GM21515 (cell line): ENCODE measurements at regions not wholly inside any gene's neighbourhood (a gene's known extent, or its start where the extent isn't known, plus 50 kb on each side); places are given as distances from the start of the nearest gene placed in this dataset.
"Not testable (repeated sequence)": the region's sequence is repeated elsewhere in the genome, so short reads cannot be mapped to it uniquely, and the experiment has no call there.

Source experiments
- ATAC-seq: cut with Tn5 transposase; IDR thresholded peaks from one replicate; pipeline ENCODE4 v1.9.1; 2021; ENCODE audit not compliant: unreplicated experiment

DNA sequence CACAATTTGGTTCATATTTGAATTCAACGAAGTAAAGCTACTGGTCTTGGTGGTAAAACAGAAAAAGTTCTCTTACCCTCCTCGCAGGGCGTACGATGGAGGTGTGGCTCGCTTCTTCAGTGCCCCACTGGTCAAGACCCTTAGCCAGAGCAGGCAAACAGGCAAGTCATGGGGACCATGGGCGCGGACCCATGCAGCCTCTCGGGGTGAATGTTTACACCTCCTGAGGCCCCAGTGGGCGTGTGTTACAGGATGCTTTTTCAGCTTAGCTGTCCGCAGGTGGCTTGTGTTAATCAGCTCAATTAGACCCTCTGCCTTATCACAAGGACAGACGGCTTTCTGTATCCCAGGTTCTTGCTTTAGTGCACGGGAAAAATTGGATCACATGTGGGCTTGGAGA lies 991.8 kb downstream of the GBE1 start:
- ATAC-seq, result no peak

DNA sequence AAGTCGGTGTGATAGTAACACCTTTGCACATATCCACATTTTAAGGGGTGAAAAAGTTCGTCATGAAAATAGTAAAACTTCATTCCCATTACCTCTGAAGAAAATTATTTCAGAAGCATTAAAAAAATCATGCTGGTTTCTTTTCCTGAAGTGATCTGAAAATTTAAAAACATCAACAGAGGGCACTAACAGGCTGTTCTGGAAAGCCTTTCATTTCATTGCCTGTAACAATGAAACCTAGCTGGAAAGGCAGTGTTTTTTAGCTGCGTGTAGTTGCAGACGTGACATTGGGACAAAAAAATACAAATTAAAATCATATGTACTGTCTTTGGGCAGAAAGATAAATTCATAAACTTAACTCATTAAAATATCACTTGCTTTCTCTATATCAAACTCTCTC lies 993.8 kb downstream of the GBE1 start:
- ATAC-seq, result no peak

DNA sequence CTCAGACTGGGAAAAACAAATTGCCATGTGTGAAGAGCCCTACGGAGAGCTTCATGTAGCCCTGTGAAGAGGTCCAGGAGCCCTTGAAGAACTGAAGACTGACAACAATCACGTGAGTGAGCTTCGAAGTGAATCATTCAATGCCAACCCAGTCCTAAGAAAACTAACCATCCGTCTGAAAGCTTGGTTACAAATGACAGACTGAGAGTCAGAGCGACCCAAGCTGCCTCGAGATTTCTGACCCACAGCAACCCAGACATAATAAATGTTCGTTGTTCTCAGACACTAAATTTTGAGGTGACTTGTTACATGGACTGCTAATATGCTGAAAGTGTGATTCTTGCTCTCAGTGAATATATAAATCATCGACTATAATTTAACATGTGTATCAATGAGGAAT lies 987.2 kb upstream of the ROBO1 start:
- no peak for ATAC-seq

DNA sequence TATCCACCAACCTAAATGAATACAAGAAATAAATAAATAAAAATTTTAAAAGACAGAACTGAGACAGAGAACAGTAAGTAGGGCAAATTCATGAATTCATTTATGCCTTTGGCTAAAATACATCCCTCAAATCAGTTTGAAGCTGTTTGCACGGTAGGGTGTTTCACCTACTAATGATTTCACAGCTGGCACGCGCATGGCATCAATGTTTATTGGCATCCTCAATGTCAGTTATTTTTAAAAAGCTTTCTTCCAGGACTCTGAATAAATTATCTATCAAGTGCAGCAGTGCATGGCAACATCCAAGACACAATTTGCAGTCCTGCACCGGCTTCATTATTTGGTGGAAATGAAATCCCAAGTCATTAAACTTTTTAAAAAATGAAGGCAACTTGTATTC lies 985.2 kb upstream of the ROBO1 start:
- ATAC-seq, result no peak

DNA sequence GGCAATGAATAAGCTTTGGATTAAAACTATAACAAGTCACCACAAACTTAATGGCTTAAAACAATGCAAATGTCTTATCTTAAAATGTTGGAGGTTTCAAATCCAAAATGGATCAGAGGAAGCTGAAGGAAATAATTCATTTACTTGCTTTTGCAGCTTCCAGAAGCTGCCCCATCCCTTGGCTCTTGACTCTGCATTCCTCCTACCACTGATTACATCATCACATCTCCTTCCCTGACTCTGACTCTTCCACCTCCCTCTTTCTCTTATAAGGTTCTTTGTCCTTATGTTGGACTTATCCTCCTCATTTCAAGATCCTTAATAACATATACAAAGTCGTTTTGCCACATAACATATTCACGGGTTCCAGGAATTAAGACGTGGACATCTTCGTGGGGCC lies 982.8 kb upstream of the ROBO1 start:
- no peak for ATAC-seq

DNA sequence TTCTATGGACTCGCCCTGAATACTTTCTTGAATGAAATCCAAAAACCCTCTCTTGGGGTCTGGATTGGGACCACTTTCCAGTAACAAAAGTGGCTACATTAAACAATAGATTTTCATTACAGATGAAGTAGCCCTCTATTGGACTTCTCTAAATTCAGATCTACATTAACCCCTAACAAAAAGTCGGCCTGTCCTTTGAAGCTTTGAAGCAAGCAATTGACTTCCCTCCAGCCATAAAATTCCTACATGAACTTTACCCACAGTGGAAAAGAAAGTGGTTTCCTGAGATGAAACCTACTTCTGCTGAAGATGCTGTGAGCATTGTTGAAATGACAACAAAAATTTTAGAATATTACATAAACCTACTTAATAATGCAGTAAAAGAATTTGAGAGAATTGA lies 967.1 kb upstream of the ROBO1 start:
- ATAC-seq, result no peak

DNA sequence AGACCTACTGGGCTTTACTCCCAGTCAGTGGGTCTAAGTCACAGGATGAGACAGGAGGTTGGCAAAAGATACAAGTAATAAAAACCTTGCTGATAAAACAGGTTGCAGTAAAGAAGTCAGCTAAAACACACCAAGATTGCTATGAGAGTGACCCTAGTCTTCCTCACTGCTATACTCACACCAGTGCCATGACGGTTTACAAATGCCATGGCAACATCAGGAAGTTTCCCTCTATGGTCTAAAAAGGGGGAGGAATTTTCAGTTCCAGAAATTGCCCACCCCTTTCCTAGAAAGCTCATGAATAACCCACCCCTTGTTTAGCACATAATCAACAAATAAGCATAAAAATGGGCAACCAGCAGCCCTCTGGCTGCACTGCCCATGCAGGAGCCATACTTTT lies 966.7 kb upstream of the ROBO1 start:
- ATAC-seq, result no peak

DNA sequence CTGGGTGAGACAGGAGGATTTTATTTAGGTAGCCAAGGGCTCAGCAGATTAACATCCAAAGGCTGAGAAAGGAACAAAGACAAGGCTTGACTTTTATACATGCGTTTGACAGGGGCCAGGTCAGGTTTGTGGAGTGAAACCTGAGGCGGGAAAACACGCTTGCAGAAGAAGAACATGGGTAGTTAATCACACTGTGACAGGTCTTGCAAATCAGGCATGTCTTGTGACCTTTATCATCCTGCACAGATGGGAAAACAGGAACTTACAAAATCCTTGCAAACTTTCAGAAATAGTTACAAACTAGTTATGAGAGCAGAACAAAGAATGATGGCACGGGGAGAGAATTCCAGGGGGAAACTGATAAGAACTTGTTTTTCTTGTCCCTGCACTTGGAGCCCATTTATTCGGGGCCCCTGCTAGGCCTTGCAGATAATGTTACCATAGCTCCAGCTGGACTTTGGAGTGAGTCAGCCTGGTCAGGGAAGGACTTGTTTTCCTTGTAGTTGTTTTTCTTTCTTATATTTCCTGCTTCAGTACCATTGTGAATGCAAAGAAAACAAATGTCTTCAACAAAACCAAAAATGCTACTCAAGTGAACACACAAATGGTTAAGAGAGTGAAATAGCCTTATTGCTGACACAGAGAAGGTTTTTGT lies 965.9 kb upstream of the ROBO1 start:
- ATAC-seq, result no peak

DNA sequence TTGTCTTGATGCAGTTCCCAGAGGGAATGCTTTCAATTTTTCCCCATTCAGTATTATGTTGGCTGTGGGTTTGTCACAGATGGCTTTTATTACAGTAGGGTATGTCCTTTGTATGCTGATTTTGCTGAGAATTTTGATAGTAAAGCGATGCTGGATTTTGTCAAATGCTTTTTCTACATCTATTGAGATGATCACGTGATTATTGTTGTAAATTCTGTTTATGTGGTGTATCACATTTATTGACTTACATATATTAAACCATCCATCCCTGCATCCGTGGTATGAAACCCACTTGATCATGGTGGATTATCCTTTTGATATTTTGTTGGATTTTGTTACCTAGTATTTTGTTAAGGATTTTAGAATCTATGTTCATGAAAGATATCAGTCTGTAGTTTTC lies 959.8 kb upstream of the ROBO1 start:
- not testable (repeated sequence) for ATAC-seq

DNA sequence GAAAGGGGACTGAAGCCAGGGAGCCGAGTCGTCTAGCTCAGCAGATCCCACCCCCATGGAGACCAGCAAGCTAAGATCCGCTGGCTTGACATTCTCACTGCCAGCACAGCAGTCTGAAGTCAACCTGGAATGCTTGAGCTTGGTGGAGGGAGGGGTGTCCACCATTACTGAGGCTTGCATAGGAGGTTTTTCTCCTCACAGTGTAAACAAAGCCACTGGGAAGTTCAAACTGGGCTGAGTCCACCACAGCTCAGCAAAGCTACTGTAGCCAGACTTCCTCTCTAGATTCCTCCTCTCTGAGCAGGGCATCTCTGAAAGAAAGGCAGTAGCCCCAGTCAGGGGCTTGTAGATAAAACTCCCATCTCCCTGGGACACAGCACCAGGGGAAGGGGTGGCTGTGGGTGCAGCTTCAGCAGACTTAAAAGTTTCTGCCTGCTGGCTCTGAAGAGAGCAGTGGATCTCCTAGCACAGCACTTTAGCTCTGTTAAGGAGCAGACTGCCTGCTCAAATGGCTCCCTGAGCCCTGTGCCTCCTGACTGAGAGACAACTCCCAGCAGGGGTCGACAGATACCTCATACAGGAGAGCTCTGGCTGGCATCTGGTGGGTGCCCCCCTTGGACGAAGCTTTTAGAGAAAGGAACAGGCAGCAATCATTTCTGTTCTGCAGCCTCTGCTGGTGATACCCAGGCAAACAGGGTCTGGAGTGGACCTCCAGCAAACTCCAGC lies 942.0 kb upstream of the ROBO1 start:
- ATAC-seq, result not testable (repeated sequence)

DNA sequence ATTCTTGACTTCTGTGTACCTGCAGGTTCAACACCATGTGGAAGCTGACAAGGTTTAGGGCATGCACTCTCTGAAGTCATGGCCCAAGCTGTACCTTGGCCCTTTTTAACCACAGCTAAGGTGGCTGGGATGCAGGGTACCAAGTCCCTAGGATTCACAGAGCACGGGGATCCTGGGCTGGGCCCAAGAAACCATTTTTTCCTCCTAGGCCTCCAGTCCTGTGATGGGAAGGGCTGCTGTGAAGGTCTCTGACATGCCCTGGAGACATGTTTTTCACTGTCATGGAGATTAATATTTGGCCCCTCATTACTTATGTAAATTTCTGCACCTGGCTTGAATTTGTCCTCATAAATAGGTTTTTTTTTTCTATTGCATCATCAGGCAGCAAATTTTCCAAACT lies 937.5 kb upstream of the ROBO1 start:
- ATAC-seq, result no peak

DNA sequence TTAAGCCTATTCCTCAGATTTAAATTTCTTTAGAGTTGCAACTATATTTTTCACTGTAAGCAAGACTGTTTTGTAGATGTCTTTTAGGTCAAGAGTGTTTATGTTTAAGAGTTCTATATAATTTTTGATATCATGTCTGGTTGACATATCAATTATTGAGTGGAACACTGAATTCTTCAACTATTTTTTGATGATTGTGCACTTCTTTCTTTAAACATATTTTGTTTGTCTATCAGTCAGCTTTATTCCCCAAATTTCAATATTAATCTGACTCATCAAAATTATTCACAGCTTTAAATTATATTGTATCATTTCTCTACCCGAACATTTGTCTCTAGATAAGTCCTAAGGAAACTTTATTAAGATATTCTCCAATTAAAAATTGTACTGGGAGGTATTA lies 933.6 kb upstream of the ROBO1 start:
- no peak for ATAC-seq

DNA sequence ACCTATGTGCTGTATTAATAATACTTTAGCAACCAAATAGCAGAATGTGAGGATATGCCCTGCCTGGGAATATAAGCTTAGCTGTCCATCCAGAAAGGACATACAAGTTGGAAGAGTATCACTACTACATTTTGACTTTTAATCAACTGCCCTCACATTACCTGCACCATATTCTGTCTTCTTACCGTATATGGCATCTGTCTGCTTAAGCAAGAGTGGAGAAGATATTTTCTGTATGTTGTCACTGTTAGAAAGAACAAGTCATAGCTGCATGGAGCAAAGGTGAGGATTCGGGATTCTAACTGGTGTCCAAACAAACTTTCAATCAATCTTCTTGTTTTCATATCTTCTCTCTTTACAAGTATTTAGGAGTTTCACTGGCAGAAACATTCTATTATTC lies 929.5 kb upstream of the ROBO1 start:
- ATAC-seq, result no peak

DNA sequence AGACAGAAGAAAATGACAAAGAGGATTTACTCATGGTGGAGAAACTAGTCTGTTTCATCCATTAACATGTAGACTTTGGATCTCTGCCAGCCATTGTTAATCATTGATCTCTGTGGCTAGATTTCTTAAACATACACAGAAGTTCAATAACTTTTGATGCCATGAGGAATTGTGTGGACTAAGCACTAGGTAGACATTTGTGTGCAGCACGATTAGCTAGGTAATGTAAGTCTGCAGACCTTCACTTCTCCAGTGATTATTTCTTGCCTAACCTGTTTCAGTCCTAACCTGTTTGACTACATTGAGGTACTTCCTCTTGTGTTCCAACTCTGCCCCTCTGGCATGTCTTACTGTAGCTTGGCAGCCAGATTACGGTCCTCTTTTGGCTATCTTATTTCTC lies 928.5 kb upstream of the ROBO1 start:
- ATAC-seq, result no peak

DNA sequence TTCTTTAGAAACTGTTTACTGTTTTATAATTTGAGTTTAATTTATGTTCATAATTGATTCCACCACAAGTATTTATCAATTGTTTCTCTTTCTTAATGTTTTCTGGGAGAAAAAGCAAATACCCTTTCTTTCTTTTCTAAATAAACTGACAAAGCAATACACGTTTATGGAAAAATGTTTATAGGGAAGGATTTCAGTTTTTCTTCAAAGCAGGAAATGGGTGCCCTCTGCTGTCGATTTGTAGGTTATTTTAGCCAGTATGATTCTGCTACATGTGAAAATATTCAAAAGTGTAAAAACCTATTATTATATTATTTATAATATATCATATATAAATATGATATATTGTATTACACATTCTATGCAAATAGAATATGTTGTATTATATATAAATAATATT lies 921.0 kb upstream of the ROBO1 start:
- no peak for ATAC-seq

DNA sequence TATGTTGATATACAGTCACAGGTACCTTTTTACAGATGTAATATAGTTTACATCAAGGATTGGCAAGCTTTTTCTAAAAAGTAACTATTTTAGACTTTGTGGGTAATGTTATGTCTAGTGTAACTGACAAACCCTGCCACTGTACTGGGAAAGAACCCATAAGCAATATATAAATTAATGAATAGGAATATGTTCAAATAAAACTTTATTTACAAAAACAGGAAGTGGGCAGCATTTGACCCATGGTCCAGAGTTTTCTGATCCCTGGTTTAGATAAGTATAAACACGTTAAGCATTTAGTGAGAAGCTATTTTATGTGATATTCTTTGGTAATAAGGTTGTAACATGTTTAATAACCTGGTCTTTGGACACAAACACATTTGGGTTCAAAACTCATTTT lies 915.2 kb upstream of the ROBO1 start:
- ATAC-seq, result no peak

DNA sequence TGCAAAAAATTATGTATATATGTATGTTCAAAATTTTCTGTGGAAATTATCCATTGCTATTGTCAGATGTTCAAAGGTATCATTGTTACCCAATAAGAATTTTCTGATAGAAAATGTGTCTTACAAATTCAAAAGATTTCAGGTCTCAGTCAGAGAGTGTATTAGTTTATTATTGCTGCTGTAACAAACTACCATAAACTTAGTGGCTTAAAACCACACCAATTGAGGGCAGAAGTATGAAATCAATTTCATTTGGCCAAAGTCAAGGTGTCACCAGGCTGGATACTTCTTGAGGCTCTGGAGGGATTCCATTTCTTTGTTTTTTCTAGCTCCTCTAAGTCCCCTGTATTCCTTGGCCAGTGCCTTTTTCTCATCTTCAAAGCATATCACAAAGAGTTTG lies 914.4 kb upstream of the ROBO1 start:
- ATAC-seq, result no peak

DNA sequence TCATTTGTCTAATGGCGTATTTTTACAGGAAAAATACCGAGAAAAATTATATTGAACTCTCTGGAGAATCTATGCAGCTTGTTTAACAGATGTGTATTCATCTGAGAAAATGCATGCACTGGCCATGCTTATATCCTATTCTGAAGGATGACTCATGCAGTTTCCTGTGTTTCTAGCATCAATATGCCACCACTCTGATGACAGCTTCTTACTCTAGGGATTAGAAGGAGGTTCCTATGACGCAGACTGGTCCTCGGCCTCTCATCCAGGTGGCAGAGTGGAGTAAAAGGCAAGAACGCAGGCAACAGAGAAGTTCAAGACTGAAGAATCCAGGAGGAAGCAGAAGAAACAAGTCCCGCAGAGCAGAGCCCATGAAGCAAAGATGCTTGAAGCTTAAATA lies 910.0 kb upstream of the ROBO1 start:
- ATAC-seq, result no peak

DNA sequence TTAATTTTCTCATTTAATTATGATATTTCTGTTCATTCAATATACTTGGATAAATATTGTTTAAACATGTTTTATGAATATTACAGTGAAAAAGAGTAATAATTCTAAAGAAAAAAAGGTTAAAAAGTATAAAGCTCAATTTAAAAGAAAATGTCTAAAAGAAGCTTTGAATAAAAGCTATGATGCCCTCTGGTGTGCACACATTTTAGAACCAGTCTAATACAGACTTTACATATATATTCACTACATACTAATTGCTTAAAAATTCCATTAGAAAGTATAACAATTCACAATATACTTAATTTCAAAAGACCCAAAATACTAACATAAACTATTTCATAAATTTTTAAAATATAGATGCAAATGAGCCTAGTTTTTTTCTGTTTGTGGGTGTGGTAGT lies 909.1 kb upstream of the ROBO1 start:
- no peak for ATAC-seq

DNA sequence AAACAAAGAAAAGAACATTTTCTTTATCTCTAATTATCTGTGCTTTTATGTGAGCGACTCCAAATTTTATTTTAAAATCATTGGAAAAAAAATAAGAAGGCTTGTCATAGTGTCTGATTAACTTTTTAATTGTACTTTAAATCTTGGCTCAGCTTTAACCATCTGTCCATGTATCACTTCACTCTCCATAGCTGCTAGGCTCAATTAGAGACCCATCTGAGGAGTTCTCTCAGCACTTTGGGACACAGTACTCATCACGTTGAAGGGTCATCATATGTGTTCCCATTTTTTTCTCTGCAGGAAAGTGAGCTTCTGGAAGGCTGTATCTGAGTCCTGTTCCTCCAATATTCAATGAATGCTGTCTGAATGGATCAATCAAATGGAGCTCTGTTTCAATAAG lies 908.5 kb upstream of the ROBO1 start:
- ATAC-seq, result no peak

DNA sequence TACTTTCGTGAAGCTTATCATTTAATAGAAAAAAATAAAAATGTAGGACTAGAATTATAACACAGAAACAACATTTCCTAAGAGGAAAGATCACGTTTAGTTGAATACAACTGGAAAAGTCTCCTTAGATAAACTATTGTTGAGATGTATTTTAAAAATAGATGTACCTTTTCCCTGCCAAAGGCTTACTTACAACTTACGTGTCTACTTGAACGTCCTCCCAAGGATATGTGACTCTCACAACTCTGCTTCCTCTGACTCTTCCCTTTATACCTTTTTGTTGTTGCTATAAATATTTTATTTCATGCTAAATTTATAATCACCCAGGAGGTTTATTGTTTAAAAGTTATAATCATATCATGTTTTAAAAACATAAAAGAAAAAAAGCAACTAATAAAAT lies 908.0 kb upstream of the ROBO1 start:
- no peak for ATAC-seq

DNA sequence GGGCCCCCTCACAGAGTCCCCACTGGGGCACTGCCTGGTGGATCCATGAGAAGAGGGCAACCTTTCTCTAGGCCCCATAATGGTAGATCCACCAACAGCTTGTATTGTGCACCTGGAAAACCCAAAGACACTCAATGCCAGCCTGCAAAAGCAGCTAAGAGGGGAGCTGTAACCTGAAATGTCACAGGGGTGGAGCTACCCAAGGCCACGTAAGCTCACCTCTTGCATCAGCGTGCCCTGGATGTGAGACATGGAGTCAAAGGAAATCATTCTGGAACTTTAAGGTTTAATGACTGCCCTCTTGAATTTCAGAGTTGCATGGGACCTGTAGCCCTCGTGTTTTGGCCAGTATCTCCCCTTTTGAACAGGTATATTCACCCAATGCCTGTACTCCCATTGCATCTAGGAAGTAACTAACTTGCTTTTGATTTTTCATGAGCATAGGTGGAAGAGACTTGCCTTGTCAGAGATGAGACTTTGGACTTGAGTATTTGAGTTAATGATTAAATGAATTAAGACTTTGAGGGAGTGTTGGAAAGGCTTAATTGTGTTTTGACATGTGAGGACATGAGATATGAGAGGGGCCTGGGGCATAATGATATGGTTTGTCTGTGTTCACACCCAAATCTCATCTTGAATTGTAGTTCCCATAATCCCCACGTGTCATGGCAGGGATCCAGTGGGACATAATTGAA lies 900.9 kb upstream of the ROBO1 start:
- ATAC-seq, result no peak
